Caco-2 (cell line): ENCODE measurements at regions not wholly inside any gene's neighbourhood (a gene's known extent, or its start where the extent isn't known, plus 50 kb on each side); places are given as distances from the start of the nearest gene placed in this dataset.

Experiments used
- BruUV-seq: library from RNA; stranded (reverse); fragments of 400-500 nt; replicated peaks from 2 replicates; lab custom pipeline; 2021; lab: Mats Ljungman, UMichigan
- CTCF ChIA-PET: fragments of 300-600 bp; sonication (Branson Sonifier 250); formaldehyde crosslinking; loops from one replicate; lab custom pipeline; 2022; ENCODE audit warnings: antibody characterized with exemption; lab: Charles Lee
- POLR2A ChIA-PET: fragments of 300-600 bp; sonication (Branson Sonifier 250); formaldehyde crosslinking; loops from one replicate; lab custom pipeline; 2022; ENCODE audit warnings: antibody characterized with exemption; lab: Charles Lee
- DNase-seq, 2 experiments: peaks; one replicate each; pipeline versions ENCODE4 v3.0.0 to v3.0.0-alpha.2; 2020 to 2022
- H3K27me3 ChIP-seq: replicated peaks from 2 replicates; pipeline ENCODE4 v1.6.0; 2011; ENCODE audit warnings: low read length; ENCODE audit not compliant: control insufficient read depth, insufficient read depth
- H3K36me3 ChIP-seq: 2 replicates; pipeline ENCODE4 v1.5.1; 2011; ENCODE audit warnings: low read length; ENCODE audit not compliant: control insufficient read depth, insufficient read depth
- H3K4me1 ChIP-seq: fragments of 250-450 bp; sonication (Bioruptor Pico); 2 replicates; pipeline ENCODE4 v1.5.1; 2020; ENCODE audit warnings: mild to moderate bottlenecking
- H3K4me3 ChIP-seq: 2 replicates; pipeline ENCODE4 v1.5.1; 2011; ENCODE audit warnings: low read depth, mild to moderate bottlenecking, control low read depth, low read length
- H3K9me3 ChIP-seq: fragments of 250-450 bp; sonication (Bioruptor Pico); 2 replicates; pipeline ENCODE4 v1.5.1; 2020; ENCODE audit warnings: mild to moderate bottlenecking, moderate library complexity
- H3K27ac Mint-ChIP-seq: one replicate; pipeline ENCODE4 v1.8.0; 2022; ENCODE audit warnings: mixed read lengths; ENCODE audit not compliant: unreplicated experiment
- H3K27me3 Mint-ChIP-seq: one replicate; pipeline ENCODE4 v1.8.0; 2022; ENCODE audit warnings: mixed read lengths; ENCODE audit not compliant: insufficient read depth, unreplicated experiment
- H3K36me3 Mint-ChIP-seq: one replicate; pipeline ENCODE4 v1.8.0; 2022; ENCODE audit warnings: mild to moderate bottlenecking, mixed read lengths; ENCODE audit not compliant: insufficient read depth, unreplicated experiment
- H3K4me1 Mint-ChIP-seq: one replicate; pipeline ENCODE4 v1.8.0; 2022; ENCODE audit warnings: low read depth, mixed read lengths; ENCODE audit not compliant: unreplicated experiment
- H3K4me3 Mint-ChIP-seq: one replicate; pipeline ENCODE4 v1.8.0; 2022; ENCODE audit warnings: mild to moderate bottlenecking, moderate library complexity, mixed read lengths; ENCODE audit not compliant: unreplicated experiment
- H3K9me3 Mint-ChIP-seq: one replicate; pipeline ENCODE4 v1.8.0; 2022; ENCODE audit warnings: mixed read lengths; ENCODE audit not compliant: unreplicated experiment
- CTCF ChIP-seq, 2 experiments: fragments of 200-600 bp in 1 of 2; IDR thresholded peaks; 1 replicate in 1 of 2; 2 replicates in 1 of 2; pipeline versions ENCODE4 v1.5.1 to v1.8.0; 2011 to 2022; ENCODE audit warnings: antibody characterized with exemption in 1 of 2, control low read depth in 1 of 2, inconsistent platforms in 1 of 2, low read depth in 1 of 2, low read length in 1 of 2, mild to moderate bottlenecking in 1 of 2, moderate library complexity in 1 of 2; ENCODE audit not compliant: insufficient read depth in 1 of 2, severe bottlenecking in 1 of 2, unreplicated experiment in 1 of 2
- intact Hi-C: fragments of 100-400 bp; cut with micrococcal nuclease; formaldehyde crosslinking; loops from one replicate; pipeline ENCODE4 v1.10.0; 2022; ENCODE audit not compliant: unreplicated experiment

GRCh38 chr11:15650105-15650938 lies 535.6 kb downstream of the INSC start:
- no peaks in the 10 kb centered on the region for H3K36me3 ChIP-seq
- peaks cover 36% of the 10 kb centered on the region for H3K4me1 ChIP-seq
- H3K4me1 Mint-ChIP-seq: peaks cover 21% of the 10 kb centered on the region
- BruUV-seq: TSS peak; percentile 96
- DNase-seq: peak; percentile 95 to 98
- peak overlapping the region; percentile 33 for H3K4me3 ChIP-seq
- H3K27me3 ChIP-seq: no peaks in the 10 kb centered on the region
- POLR2A ChIA-PET: interaction anchor here (1.3 kb wide), 1 partner anchor 963 kb away, joined by 3 read pairs; no protein-coding TSS in a partner anchor
- H3K36me3 Mint-ChIP-seq: no peaks in the 10 kb centered on the region
- H3K4me3 Mint-ChIP-seq: peak overlapping the region; percentile 49
- CTCF ChIA-PET: interaction anchor here (0.5 to 1.3 kb wide), 8 partner anchors 9 to 963 kb away, joined by 3 to 8 read pairs (median 3); no protein-coding TSS in a partner anchor
- peak; percentile 96 to 98 for TF ChIP-seq CTCF (IDR thresholded peaks at IDR 0.05; ENCODE audit: insufficient read depth in 1 of 2, low read depth in 1 of 2, low read length in 1 of 2, severe bottlenecking in 1 of 2, unreplicated experiment in 1 of 2)
- H3K9me3 Mint-ChIP-seq: no peaks in the 10 kb centered on the region
- peaks cover 2% of the 10 kb centered on the region for H3K27me3 Mint-ChIP-seq
- intact Hi-C loops: loop anchor here (1.0 to 5.0 kb wide), 7 partner anchors 52 to 962 kb away; no protein-coding TSS in a partner anchor
- H3K27ac Mint-ChIP-seq: no peak overlapping the region
- H3K9me3 ChIP-seq: no peaks in the 10 kb centered on the region

GRCh38 chr11:15651033-15651432 lies 536.3 kb downstream of the INSC start:
- Mint-ChIP-seq H3K27ac (no peak overlapping the region), H3K4me1 (peaks cover 21% of the 10 kb centered on the region), H3K9me3 (no peaks in the 10 kb centered on the region), H3K4me3 (peak overlapping the region; percentile 49), H3K36me3 (no peaks in the 10 kb centered on the region), H3K27me3 (peaks cover 2% of the 10 kb centered on the region)
- CTCF ChIA-PET: no interaction called here
- Histone ChIP-seq H3K4me3 (no peak overlapping the region), H3K9me3 (no peaks in the 10 kb centered on the region), H3K27me3 (no peaks in the 10 kb centered on the region), H3K36me3 (no peaks in the 10 kb centered on the region), H3K4me1 (peaks cover 43% of the 10 kb centered on the region)
- no peak for TF ChIP-seq CTCF (IDR thresholded peaks at IDR 0.05; ENCODE audit: insufficient read depth in 1 of 2, low read depth in 1 of 2, low read length in 1 of 2, severe bottlenecking in 1 of 2, unreplicated experiment in 1 of 2)
- POLR2A ChIA-PET: no interaction called here
- DNase-seq: no peak
- no TSS peak for BruUV-seq
- intact Hi-C loops: loop anchor here (2.0 to 5.0 kb wide), 5 partner anchors 51 to 962 kb away; no protein-coding TSS in a partner anchor

- Mint-ChIP-seq H3K4me3 (no peak overlapping the region), H3K9me3 (no peaks in the 10 kb centered on the region), H3K27me3 (no peaks in the 10 kb centered on the region), H3K4me1 (peaks cover 21% of the 10 kb centered on the region), H3K27ac (no peak overlapping the region), H3K36me3 (no peaks in the 10 kb centered on the region)
- no peaks in the 10 kb centered on the region for H3K27me3 ChIP-seq
- H3K4me3 ChIP-seq: no peak overlapping the region
- no peaks in the 10 kb centered on the region for H3K36me3 ChIP-seq
- no peak for TF ChIP-seq CTCF (IDR thresholded peaks at IDR 0.05; ENCODE audit: insufficient read depth in 1 of 2, low read depth in 1 of 2, low read length in 1 of 2, severe bottlenecking in 1 of 2, unreplicated experiment in 1 of 2)
- ChIA-PET CTCF (no interaction called here), POLR2A (no interaction called here)
- no TSS peak for BruUV-seq
- H3K4me1 ChIP-seq: peaks cover 47% of the 10 kb centered on the region
- intact Hi-C loops: loop anchor here (2.0 to 5.0 kb wide), 5 partner anchors 50 to 961 kb away; no protein-coding TSS in a partner anchor
- no peak for DNase-seq
- H3K9me3 ChIP-seq: no peaks in the 10 kb centered on the region
These were observed 537.1 kb downstream of the INSC start for GRCh38 chr11:15651816-15652215.
